OCI-LY7 (cell line): ENCODE measurements at regions not wholly inside any gene's neighbourhood (a gene's known extent, or its start where the extent isn't known, plus 50 kb on each side); places are given as distances from the start of the nearest gene placed in this dataset.

ENCODE experiments used
- BruUV-seq: library from RNA; stranded (reverse); fragments of 400-500 nt; replicated peaks from 2 replicates; lab custom pipeline; 2021; lab: Mats Ljungman, UMichigan
- CTCF ChIA-PET: fragments of 300-600 bp; sonication (Branson Sonifier 250); formaldehyde crosslinking; loops from one replicate; lab custom pipeline; 2022; ENCODE audit warnings: antibody characterized with exemption; ENCODE audit not compliant: unreplicated experiment; lab: Charles Lee
- POLR2A ChIA-PET: fragments of 300-600 bp; sonication (Branson Sonifier 250); formaldehyde crosslinking; loops from one replicate; lab custom pipeline; 2022; ENCODE audit warnings: antibody characterized with exemption; lab: Charles Lee
- DNase-seq: peaks from one replicate; pipeline ENCODE4 v3.0.0-alpha.2; 2015; ENCODE audit warnings: low spot score
- H2AFZ ChIP-seq: fragments of 200-600 bp; sonication (generic), shearing (Covaris generic); 2 replicates; pipeline ENCODE4 v1.6.1; 2014; ENCODE audit warnings: mild to moderate bottlenecking, antibody characterized with exemption, low read length, moderate library complexity
- H3K27ac ChIP-seq: fragments of 200-600 bp; sonication (generic); 2 replicates; pipeline ENCODE4 v1.5.1; 2014; ENCODE audit warnings: mixed run types, low read depth, mild to moderate bottlenecking, moderate library complexity, low read length, inconsistent platforms; ENCODE audit not compliant: poor library complexity, severe bottlenecking
- H3K36me3 ChIP-seq: fragments of 200-600 bp; sonication (generic); 2 replicates; pipeline ENCODE4 v1.6.1; 2014; ENCODE audit warnings: mild to moderate bottlenecking, antibody characterized with exemption, low read length, moderate library complexity, mixed read lengths; ENCODE audit not compliant: insufficient read depth
- H3K4me1 ChIP-seq: fragments of 200-600 bp; sonication (generic); 2 replicates; pipeline ENCODE4 v1.5.1; 2014; ENCODE audit warnings: mild to moderate bottlenecking, low read length; ENCODE audit not compliant: insufficient read depth, poor library complexity, severe bottlenecking
- H3K4me2 ChIP-seq: fragments of 200-600 bp; sonication (generic); 2 replicates; pipeline ENCODE4 v1.6.1; 2014; ENCODE audit warnings: mild to moderate bottlenecking, low read length
- H3K4me3 ChIP-seq: fragments of 200-600 bp; sonication (generic); 2 replicates; pipeline ENCODE4 v1.5.1; 2014; ENCODE audit warnings: mild to moderate bottlenecking, low read depth, low read length; ENCODE audit not compliant: poor library complexity, severe bottlenecking
- H3K79me2 ChIP-seq: fragments of 200-600 bp; sonication (generic); 2 replicates; pipeline ENCODE4 v1.6.1; 2016; ENCODE audit warnings: low read depth, mild to moderate bottlenecking, low read length, moderate library complexity, mixed read lengths; ENCODE audit not compliant: insufficient read depth
- H3K9me2 ChIP-seq: fragments of 200-600 bp; sonication (generic); 2 replicates; pipeline ENCODE4 v1.6.1; 2016; ENCODE audit warnings: mild to moderate bottlenecking, low read length, mixed read lengths; ENCODE audit not compliant: insufficient read depth
- H3K9me3 ChIP-seq: fragments of 200-600 bp; sonication (generic); 2 replicates; pipeline ENCODE4 v1.6.1; 2014; ENCODE audit warnings: mild to moderate bottlenecking, mixed run types, low read length, mixed read lengths
- H4K20me1 ChIP-seq: fragments of 200-600 bp; sonication (generic); 2 replicates; pipeline ENCODE4 v1.6.1; 2014; ENCODE audit warnings: mild to moderate bottlenecking, antibody characterized with exemption, low read length, moderate library complexity, mixed read lengths; ENCODE audit not compliant: insufficient read depth
- CTCF ChIP-seq: fragments of 200-600 bp; sonication (generic); conservative IDR thresholded peaks from 2 replicates; pipeline ENCODE4 v1.5.1; 2014; ENCODE audit warnings: mild to moderate bottlenecking, antibody characterized with exemption, low read length, moderate library complexity, mixed read lengths
- EZH2phosphoT487 ChIP-seq: fragments of 200-600 bp; sonication (generic); IDR thresholded peaks from 2 replicates; pipeline ENCODE4 v1.6.1; 2018; ENCODE audit warnings: low read depth, borderline replicate concordance, mild to moderate bottlenecking, mixed run types, antibody characterized with exemption, low read length, moderate library complexity, mixed read lengths
- intact Hi-C: fragments of 100-400 bp; cut with micrococcal nuclease; formaldehyde crosslinking; loops from one replicate; pipeline ENCODE4 v1.10.0; 2022; ENCODE audit not compliant: unreplicated experiment

GRCh38 chr12:83896416-83896815 lies 1016.2 kb downstream of the SLC6A15 start:
- H4K20me1 ChIP-seq = no peaks in the 10 kb centered on the region
- TF ChIP-seq EZH2phosphoT487 (no peak), CTCF (no peak)
- no peak overlapping the region for H3K27ac ChIP-seq
- no peaks in the 10 kb centered on the region for H3K79me2 ChIP-seq
- H3K9me3 ChIP-seq = no peaks in the 10 kb centered on the region
- H3K4me1 ChIP-seq = no peaks in the 10 kb centered on the region
- H3K36me3 ChIP-seq = no peaks in the 10 kb centered on the region
- no peak overlapping the region for H3K4me3 ChIP-seq
- no peaks in the 10 kb centered on the region for H3K9me2 ChIP-seq
- DNase-seq = no peak
- ChIA-PET POLR2A (no interaction called here), CTCF (no interaction called here)
- BruUV-seq = no TSS peak
- no peak overlapping the region for H2AFZ ChIP-seq
- H3K4me2 ChIP-seq = no peak overlapping the region
- intact Hi-C loops = no loop called here

- Histone ChIP-seq H2AFZ (no peak overlapping the region), H3K9me3 (no peaks in the 10 kb centered on the region), H3K4me2 (no peak overlapping the region), H3K4me3 (no peak overlapping the region), H3K27ac (no peak overlapping the region), H3K36me3 (no peaks in the 10 kb centered on the region), H3K79me2 (no peaks in the 10 kb centered on the region), H3K4me1 (no peaks in the 10 kb centered on the region), H3K9me2 (no peaks in the 10 kb centered on the region), H4K20me1 (no peaks in the 10 kb centered on the region)
- intact Hi-C loops = no loop called here
- ChIA-PET CTCF (no interaction called here), POLR2A (no interaction called here)
- no TSS peak for BruUV-seq
- DNase-seq = no peak
- TF ChIP-seq EZH2phosphoT487 (no peak), CTCF (no peak)
Measured at GRCh38 chr12:83893101-83893500, 1019.5 kb downstream of the SLC6A15 start.

GRCh38 chr12:83889745-83890144 lies 1022.9 kb downstream of the SLC6A15 start:
- TF ChIP-seq EZH2phosphoT487 (no peak), CTCF (no peak)
- CTCF ChIA-PET = no interaction called here
- no peaks in the 10 kb centered on the region for H4K20me1 ChIP-seq
- BruUV-seq = no TSS peak
- no peaks in the 10 kb centered on the region for H3K79me2 ChIP-seq
- POLR2A ChIA-PET = no interaction called here
- no peak overlapping the region for H3K4me3 ChIP-seq
- no peaks in the 10 kb centered on the region for H3K9me3 ChIP-seq
- no peaks in the 10 kb centered on the region for H3K4me1 ChIP-seq
- intact Hi-C loops = no loop called here
- no peak overlapping the region for H3K27ac ChIP-seq
- no peak overlapping the region for H2AFZ ChIP-seq
- H3K36me3 ChIP-seq = no peaks in the 10 kb centered on the region
- H3K4me2 ChIP-seq = no peak overlapping the region
- DNase-seq = no peak
- no peaks in the 10 kb centered on the region for H3K9me2 ChIP-seq
